H1 (cell line): ENCODE measurements at regions not wholly inside any gene's neighbourhood (a gene's known extent, or its start where the extent isn't known, plus 50 kb on each side); places are given as distances from the start of the nearest gene placed in this dataset.
A peak's percentile ranks its signal among the peaks of the same experiment; 100 is the strongest.

ENCODE experiments used
- CTCF ChIA-PET: fragments of 300-600 bp; sonication (Branson Sonifier 250); formaldehyde crosslinking; loops from one replicate; lab custom pipeline; 2021; ENCODE audit not compliant: partially characterized antibody; lab: Charles Lee
- POLR2A ChIA-PET: fragments of 300-600 bp; sonication (Branson Sonifier 250); formaldehyde crosslinking; loops from one replicate; lab custom pipeline; 2021; ENCODE audit warnings: inconsistent platforms; ENCODE audit not compliant: partially characterized antibody; lab: Charles Lee
- DNase-seq, 2 experiments: peaks; one replicate each; pipeline versions ENCODE4 v3.0.0 to v3.0.0-alpha.2; 2010 to 2022; ENCODE audit warnings: low spot score in 2 of 2, low read depth in 1 of 2, mixed read lengths in 1 of 2
- FAIRE-seq: peaks from 2 replicates; lab custom pipeline; 2011; peaks lifted over from hg19 to GRCh38; lab: Jason Lieb, UNC
- H2AFZ ChIP-seq: 2 replicates; pipeline ENCODE4 v1.8.1; 2012; ENCODE audit warnings: low read length, inconsistent platforms
- H2AK5ac ChIP-seq: 2 replicates; pipeline ENCODE4 v1.6.1; 2013; ENCODE audit warnings: low read depth, low read length
- H2BK120ac ChIP-seq: replicated peaks from 2 replicates; pipeline ENCODE3; 2013; ENCODE audit warnings: low read depth, low read length, inconsistent platforms
- H2BK12ac ChIP-seq: 2 replicates; pipeline ENCODE4 v1.6.1; 2013; ENCODE audit warnings: low read depth, low read length
- H2BK15ac ChIP-seq: 2 replicates; pipeline ENCODE4 v1.6.1; 2013; ENCODE audit warnings: low read length
- H2BK20ac ChIP-seq: 2 replicates; pipeline ENCODE4 v1.6.1; 2013; ENCODE audit warnings: low read length
- H2BK5ac ChIP-seq: 2 replicates; pipeline ENCODE4 v1.6.1; 2013; ENCODE audit warnings: low read depth, low read length
- H3K14ac ChIP-seq: 2 replicates; pipeline ENCODE4 v1.6.1; 2013; ENCODE audit warnings: inconsistent platforms; ENCODE audit not compliant: insufficient read length
- H3K18ac ChIP-seq: 2 replicates; pipeline ENCODE4 v1.6.1; 2013; ENCODE audit warnings: low read length; ENCODE audit errors: extremely low read depth
- H3K23ac ChIP-seq: 2 replicates; pipeline ENCODE4 v1.6.1; 2013; ENCODE audit warnings: inconsistent platforms; ENCODE audit not compliant: insufficient read length
- H3K23me2 ChIP-seq: 2 replicates; pipeline ENCODE4 v1.6.1; 2013; ENCODE audit warnings: low read depth, low read length
- H3K27ac ChIP-seq: 2 replicates; pipeline ENCODE4 v1.6.1; 2011; ENCODE audit warnings: low read depth, low read length, inconsistent platforms
- H3K27me3 ChIP-seq, 4 experiments: replicated peaks in 1 of 4; 1 replicate in 1 of 4; 2 replicates in 3 of 4; pipeline versions ENCODE4 v1.6.1 to v1.8.1; 2011 to 2013; ENCODE audit warnings: low read length in 3 of 4, mild to moderate bottlenecking in 3 of 4, inconsistent platforms in 2 of 4, mixed read lengths in 2 of 4, moderate library complexity in 1 of 4; ENCODE audit not compliant: control insufficient read depth in 3 of 4, insufficient read depth in 3 of 4; ENCODE audit errors: extremely low read depth in 1 of 4
- H3K36me3 ChIP-seq, 4 experiments: 2 replicates each; pipeline versions ENCODE4 v1.6.1 to v1.8.1; 2011 to 2013; ENCODE audit warnings: mild to moderate bottlenecking in 4 of 4, low read length in 3 of 4, moderate library complexity in 2 of 4, control low read depth in 1 of 4, inconsistent platforms in 1 of 4; ENCODE audit not compliant: insufficient read depth in 4 of 4, control insufficient read depth in 2 of 4
- H3K4ac ChIP-seq: replicated peaks from 2 replicates; pipeline ENCODE3; 2013; ENCODE audit warnings: low read length, low read depth, mixed read lengths, inconsistent platforms; ENCODE audit not compliant: insufficient read length
- H3K4me1 ChIP-seq, 4 experiments: replicated peaks in 1 of 4; 1 replicate in 1 of 4; 2 replicates in 3 of 4; pipeline versions ENCODE4 v1.6.1 to v1.8.1; 2011 to 2013; ENCODE audit warnings: low read length in 3 of 4, inconsistent platforms in 2 of 4, mixed read lengths in 1 of 4; ENCODE audit not compliant: insufficient read depth in 4 of 4, control insufficient read depth in 3 of 4
- H3K4me2 ChIP-seq, 2 experiments: 2 replicates each; pipeline versions ENCODE4 v1.6.1 to v1.8.1; 2011 to 2013; ENCODE audit warnings: low read depth in 2 of 2, low read length in 2 of 2, control low read depth in 1 of 2, inconsistent platforms in 1 of 2, mild to moderate bottlenecking in 1 of 2; ENCODE audit not compliant: insufficient read depth in 1 of 2
- H3K4me3 ChIP-seq, 4 experiments: fragments of 200-600, 300-600 bp in 1 of 4; sonication (generic), shearing (Covaris generic), sonication (Bioruptor Twin) in 1 of 4; 2 replicates each; pipeline versions ENCODE4 v1.5.1 to v1.8.1; 2011 to 2016; ENCODE audit warnings: low read length in 4 of 4, low read depth in 3 of 4, control low read depth in 2 of 4, inconsistent platforms in 2 of 4, mild to moderate bottlenecking in 2 of 4, mixed read lengths in 1 of 4, moderate library complexity in 1 of 4; ENCODE audit not compliant: insufficient read depth in 2 of 4; ENCODE audit errors: extremely low read depth in 1 of 4
- H3K56ac ChIP-seq: replicated peaks from 2 replicates; pipeline ENCODE3; 2013; ENCODE audit warnings: low read depth, mild to moderate bottlenecking, mixed read lengths, low read length, inconsistent platforms; ENCODE audit not compliant: insufficient read length
- H3K79me1 ChIP-seq: 2 replicates; pipeline ENCODE4 v1.6.1; 2013; ENCODE audit warnings: low read depth, low read length, control low read depth
- H3K79me2 ChIP-seq, 2 experiments: 2 replicates each; pipeline versions ENCODE4 v1.6.1 to v1.8.1; 2012 to 2013; ENCODE audit warnings: low read length in 2 of 2, mild to moderate bottlenecking in 2 of 2, inconsistent platforms in 1 of 2; ENCODE audit not compliant: insufficient read depth in 2 of 2, control insufficient read depth in 1 of 2
- H3K9ac ChIP-seq, 4 experiments: replicated peaks in 1 of 4; 1 replicate in 1 of 4; 2 replicates in 3 of 4; pipeline versions ENCODE4 v1.6.1 to v1.8.1; 2011 to 2013; ENCODE audit warnings: low read depth in 3 of 4, low read length in 3 of 4, control low read depth in 2 of 4, mild to moderate bottlenecking in 2 of 4, moderate library complexity in 2 of 4, inconsistent platforms in 1 of 4; ENCODE audit errors: extremely low read depth in 1 of 4
- H3K9me3 ChIP-seq, 2 experiments: 2 replicates each; pipeline versions ENCODE4 v1.6.1 to v1.8.1; 2012 to 2013; ENCODE audit warnings: mild to moderate bottlenecking in 2 of 2, moderate library complexity in 2 of 2, control low read depth in 1 of 2, inconsistent platforms in 1 of 2, low read depth in 1 of 2, low read length in 1 of 2, mixed read lengths in 1 of 2; ENCODE audit not compliant: insufficient read depth in 2 of 2
- H4K20me1 ChIP-seq, 2 experiments: replicated peaks in 1 of 2; 2 replicates each; pipeline versions ENCODE3 to v1.8.1; 2011 to 2013; ENCODE audit warnings: inconsistent platforms in 2 of 2, low read length in 2 of 2, mild to moderate bottlenecking in 1 of 2; ENCODE audit not compliant: insufficient read depth in 2 of 2, control insufficient read depth in 1 of 2
- H4K5ac ChIP-seq: 2 replicates; pipeline ENCODE4 v1.6.1; 2013; ENCODE audit warnings: low read length, low read depth, mixed read lengths, inconsistent platforms; ENCODE audit not compliant: insufficient read length
- H4K8ac ChIP-seq: 2 replicates; pipeline ENCODE4 v1.8.0; 2013; ENCODE audit warnings: mild to moderate bottlenecking, moderate library complexity, low read length, inconsistent platforms; ENCODE audit not compliant: insufficient read depth; ENCODE audit errors: extremely low read depth
- H4K91ac ChIP-seq: replicated peaks from 2 replicates; pipeline ENCODE3; 2013; ENCODE audit warnings: low read length, mixed read lengths, inconsistent platforms; ENCODE audit not compliant: insufficient read length
- CREB1 ChIP-seq: IDR thresholded peaks from 2 replicates; pipeline ENCODE4 v1.6.1; 2012; ENCODE audit warnings: inconsistent platforms
- EGR1 ChIP-seq: IDR thresholded peaks from 2 replicates; pipeline ENCODE4 v1.6.1; 2011; ENCODE audit warnings: low read depth, low read length, borderline replicate concordance
- GTF2F1 ChIP-seq: IDR thresholded peaks from 2 replicates; pipeline ENCODE4 v1.6.1; 2012; ENCODE audit warnings: low read depth, low read length, improper control_type of control experiment, borderline replicate concordance
- JUND ChIP-seq: IDR thresholded peaks from 2 replicates; pipeline ENCODE4 v1.6.1; 2011; ENCODE audit warnings: mild to moderate bottlenecking, improper control_type of control experiment, low read length
- SAP30 ChIP-seq: fragments of 300-600 bp; sonication (generic); IDR thresholded peaks from 2 replicates; pipeline ENCODE4 v1.7.1; 2012; ENCODE audit warnings: low read length, moderate library complexity, mild to moderate bottlenecking, inconsistent platforms; ENCODE audit not compliant: insufficient read depth, insufficient replicate concordance
- SP1 ChIP-seq: IDR thresholded peaks from 2 replicates; pipeline ENCODE4 v1.6.1; 2011; ENCODE audit warnings: low read depth, low read length
- TAF7 ChIP-seq: optimal IDR thresholded peaks from 2 replicates; pipeline ENCODE3; 2011; ENCODE audit warnings: low read depth, mild to moderate bottlenecking, inconsistent platforms, low read length, moderate library complexity, borderline replicate concordance
- TCF12 ChIP-seq: IDR thresholded peaks from 2 replicates; pipeline ENCODE4 v1.6.1; 2011; ENCODE audit warnings: low read depth, mild to moderate bottlenecking, low read length
- WGBS, 2 experiments: shearing (Covaris generic) in 1 of 2; methylation state at CpG; one replicate each; pipeline versions ENCODE4 v1.1.6 to v1.1.7; 2013 to 2015; ENCODE audit warnings: low lambda C conversion rate in 2 of 2, mixed read lengths in 2 of 2, inconsistent platforms in 1 of 2, low coverage in 1 of 2, missing lambda C conversion rate in 1 of 2; ENCODE audit not compliant: insufficient replicate concordance in 2 of 2, insufficient coverage in 1 of 2, insufficient read length in 1 of 2; ENCODE audit errors: extremely low coverage in 1 of 2, missing lambda C conversion rate in 1 of 2; 5-methylcytosine and 5-hydroxymethylcytosine counted together

GRCh38 chr15:36230776-36231175 lies 348.6 kb upstream of the CDIN1 start:
- no peak for DNase-seq
- Histone ChIP-seq H3K18ac (peak overlapping the region; percentile 54; the same call in 1 of the 2 replicates), H4K8ac (no peak overlapping the region), H3K14ac (no peak overlapping the region), H3K23ac (no peak overlapping the region), H3K23me2 (no peaks in the 10 kb centered on the region), H3K79me2 (no peaks in the 10 kb centered on the region), H2BK120ac (no peak overlapping the region), H2AK5ac (no peak overlapping the region), H4K5ac (no peak overlapping the region), H3K36me3 (no peaks in the 10 kb centered on the region), H3K4me1 (peaks cover 0 to 12% (median 3%) of the 10 kb centered on the region in 4 experiments; a peak in 2 of 7 replicates), H2AFZ (no peak overlapping the region), H3K4me2 (no peak overlapping the region), H3K4ac (no peak overlapping the region), H4K91ac (no peak overlapping the region), H3K4me3 (no peak overlapping the region), H2BK12ac (no peak overlapping the region), H3K56ac (no peak overlapping the region), H4K20me1 (no peaks in the 10 kb centered on the region)
- POLR2A ChIA-PET, result no interaction called here
- WGBS, 2 experiments, result 94% methylated on average over 2 of the region's 2 CpGs; no CpG with 5 or more reads in 1 of the 2 experiments
- TF ChIP-seq TCF12 (no peak), SP1 (no peak), SAP30 (no peak), CREB1 (no peak), JUND (no peak), GTF2F1 (no peak), TAF7 (no peak), EGR1 (no peak)
- TF ChIP-seq, all 59 proteins: peak for 0
- no peak overlapping the region for H2BK15ac ChIP-seq
- no peaks in the 10 kb centered on the region for H3K27me3 ChIP-seq
- H2BK20ac ChIP-seq, result no peak overlapping the region
- CTCF ChIA-PET, result interaction anchor here (0.8 kb wide), 1 partner anchor 48 kb away, joined by 4 read pairs; no protein-coding TSS in a partner anchor
- FAIRE-seq, result no peak
- no peak overlapping the region for H2BK5ac ChIP-seq
- H3K79me1 ChIP-seq, result no peaks in the 10 kb centered on the region
- H3K9ac ChIP-seq, result no peak overlapping the region
- no peaks in the 10 kb centered on the region for H3K9me3 ChIP-seq
- no peak overlapping the region for H3K27ac ChIP-seq
